ENCODE measurements at regions not wholly inside any gene's neighbourhood (a gene's known extent, or its start where the extent isn't known, plus 50 kb on each side); places are given as distances from the start of the nearest gene placed in this dataset.

GRCh38 chr2:144288438-144288837 is 231.5 kb downstream of the ZEB2 start:
- no peak overlapping the region for H3K4me3 ChIP-seq (ENCODE audit: low read depth in 1 of 3, low read length in 3 of 3)
- no peaks in the 10 kb centered on the region for H3K9me3 ChIP-seq (ENCODE audit: control insufficient read depth in 4 of 4, low read length in 3 of 4)
- DNase-seq (ENCODE audit: low spot score), result no peak
- no peaks in the 10 kb centered on the region for H3K36me3 ChIP-seq (ENCODE audit: control insufficient read depth in 4 of 4, insufficient read depth in 3 of 4, low read depth in 1 of 4, low read length in 3 of 4)
- no peaks in the 10 kb centered on the region for H3K4me1 ChIP-seq (ENCODE audit: control insufficient read depth in 4 of 4, insufficient read depth in 4 of 4, low read length in 3 of 4)
- no peak overlapping the region for H3K27ac ChIP-seq (ENCODE audit: low read depth in 1 of 2, low read length in 2 of 2)
- no peaks in the 10 kb centered on the region for H3K27me3 ChIP-seq (ENCODE audit: control insufficient read depth in 4 of 4, insufficient read depth in 4 of 4, low read length in 3 of 4)
- 89% methylated on average over 3 of the region's 3 CpGs for WGBS
- TF ChIP-seq RXRA (IDR thresholded peaks at IDR 0.05), result no peak
- TF ChIP-seq, protein P1, sequence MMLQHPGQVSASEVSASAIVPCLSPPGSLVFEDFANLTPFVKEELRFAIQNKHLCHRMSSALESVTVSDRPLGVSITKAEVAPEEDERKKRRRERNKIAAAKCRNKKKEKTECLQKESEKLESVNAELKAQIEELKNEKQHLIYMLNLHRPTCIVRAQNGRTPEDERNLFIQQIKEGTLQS (IDR thresholded peaks at IDR 0.05), result no peak
- TF ChIP-seq SP1 (IDR thresholded peaks at IDR 0.05), result no peak
- TF ChIP-seq, protein P2, sequence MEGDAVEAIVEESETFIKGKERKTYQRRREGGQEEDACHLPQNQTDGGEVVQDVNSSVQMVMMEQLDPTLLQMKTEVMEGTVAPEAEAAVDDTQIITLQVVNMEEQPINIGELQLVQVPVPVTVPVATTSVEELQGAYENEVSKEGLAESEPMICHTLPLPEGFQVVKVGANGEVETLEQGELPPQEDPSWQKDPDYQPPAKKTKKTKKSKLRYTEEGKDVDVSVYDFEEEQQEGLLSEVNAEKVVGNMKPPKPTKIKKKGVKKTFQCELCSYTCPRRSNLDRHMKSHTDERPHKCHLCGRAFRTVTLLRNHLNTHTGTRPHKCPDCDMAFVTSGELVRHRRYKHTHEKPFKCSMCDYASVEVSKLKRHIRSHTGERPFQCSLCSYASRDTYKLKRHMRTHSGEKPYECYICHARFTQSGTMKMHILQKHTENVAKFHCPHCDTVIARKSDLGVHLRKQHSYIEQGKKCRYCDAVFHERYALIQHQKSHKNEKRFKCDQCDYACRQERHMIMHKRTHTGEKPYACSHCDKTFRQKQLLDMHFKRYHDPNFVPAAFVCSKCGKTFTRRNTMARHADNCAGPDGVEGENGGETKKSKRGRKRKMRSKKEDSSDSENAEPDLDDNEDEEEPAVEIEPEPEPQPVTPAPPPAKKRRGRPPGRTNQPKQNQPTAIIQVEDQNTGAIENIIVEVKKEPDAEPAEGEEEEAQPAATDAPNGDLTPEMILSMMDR (IDR thresholded peaks at IDR 0.05; ENCODE audit: low read depth, low read length, missing input control), result no peak
- TF ChIP-seq FOXA1 (IDR thresholded peaks at IDR 0.05), result no peak
- TF ChIP-seq HNF4A (conservative IDR thresholded peaks at IDR 0.05), result no peak
- no peak for TF ChIP-seq NR2F2 (IDR thresholded peaks at IDR 0.05)
- no peak for TF ChIP-seq RAD21 (IDR thresholded peaks at IDR 0.05)
- no peak for TF ChIP-seq TAF1 (conservative IDR thresholded peaks at IDR 0.05)
- no peak for TF ChIP-seq HNF4G (IDR thresholded peaks at IDR 0.05)
- TF ChIP-seq, protein P3, sequence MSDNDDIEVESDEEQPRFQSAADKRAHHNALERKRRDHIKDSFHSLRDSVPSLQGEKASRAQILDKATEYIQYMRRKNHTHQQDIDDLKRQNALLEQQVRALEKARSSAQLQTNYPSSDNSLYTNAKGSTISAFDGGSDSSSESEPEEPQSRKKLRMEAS (IDR thresholded peaks at IDR 0.05), result no peak
- no peak for TF ChIP-seq EGR1 (IDR thresholded peaks at IDR 0.05; ENCODE audit: low read depth in 2 of 2)
- H3K9ac ChIP-seq (ENCODE audit: low read depth in 1 of 2, low read length in 2 of 2), result no peak overlapping the region

DNA sequence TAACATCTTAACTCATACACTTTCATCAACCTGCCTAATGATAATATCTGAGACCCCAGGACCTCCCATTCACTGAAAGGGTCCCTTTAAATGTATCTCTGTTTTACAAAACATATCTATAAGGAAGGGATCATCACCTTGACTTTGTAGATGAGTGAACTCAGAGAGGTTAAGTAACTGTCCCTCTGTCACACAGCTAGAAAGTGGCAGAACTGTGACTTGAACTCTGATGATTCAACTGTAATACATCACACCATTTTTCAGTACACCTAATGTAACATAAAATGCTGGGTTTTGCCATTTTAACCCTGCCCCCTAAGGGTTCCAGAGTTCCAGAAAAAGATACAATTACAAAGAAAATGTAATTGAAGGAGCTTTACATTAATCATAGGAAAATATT is 234.6 kb downstream of the ZEB2 start:
- H3K27me3 ChIP-seq (ENCODE audit: control insufficient read depth in 4 of 4, insufficient read depth in 4 of 4, low read length in 3 of 4), result no peaks in the 10 kb centered on the region
- H3K4me3 ChIP-seq (ENCODE audit: low read depth in 1 of 3, low read length in 3 of 3), result no peak overlapping the region
- no peak for TF ChIP-seq HNF4A (conservative IDR thresholded peaks at IDR 0.05)
- TF ChIP-seq, protein P4, sequence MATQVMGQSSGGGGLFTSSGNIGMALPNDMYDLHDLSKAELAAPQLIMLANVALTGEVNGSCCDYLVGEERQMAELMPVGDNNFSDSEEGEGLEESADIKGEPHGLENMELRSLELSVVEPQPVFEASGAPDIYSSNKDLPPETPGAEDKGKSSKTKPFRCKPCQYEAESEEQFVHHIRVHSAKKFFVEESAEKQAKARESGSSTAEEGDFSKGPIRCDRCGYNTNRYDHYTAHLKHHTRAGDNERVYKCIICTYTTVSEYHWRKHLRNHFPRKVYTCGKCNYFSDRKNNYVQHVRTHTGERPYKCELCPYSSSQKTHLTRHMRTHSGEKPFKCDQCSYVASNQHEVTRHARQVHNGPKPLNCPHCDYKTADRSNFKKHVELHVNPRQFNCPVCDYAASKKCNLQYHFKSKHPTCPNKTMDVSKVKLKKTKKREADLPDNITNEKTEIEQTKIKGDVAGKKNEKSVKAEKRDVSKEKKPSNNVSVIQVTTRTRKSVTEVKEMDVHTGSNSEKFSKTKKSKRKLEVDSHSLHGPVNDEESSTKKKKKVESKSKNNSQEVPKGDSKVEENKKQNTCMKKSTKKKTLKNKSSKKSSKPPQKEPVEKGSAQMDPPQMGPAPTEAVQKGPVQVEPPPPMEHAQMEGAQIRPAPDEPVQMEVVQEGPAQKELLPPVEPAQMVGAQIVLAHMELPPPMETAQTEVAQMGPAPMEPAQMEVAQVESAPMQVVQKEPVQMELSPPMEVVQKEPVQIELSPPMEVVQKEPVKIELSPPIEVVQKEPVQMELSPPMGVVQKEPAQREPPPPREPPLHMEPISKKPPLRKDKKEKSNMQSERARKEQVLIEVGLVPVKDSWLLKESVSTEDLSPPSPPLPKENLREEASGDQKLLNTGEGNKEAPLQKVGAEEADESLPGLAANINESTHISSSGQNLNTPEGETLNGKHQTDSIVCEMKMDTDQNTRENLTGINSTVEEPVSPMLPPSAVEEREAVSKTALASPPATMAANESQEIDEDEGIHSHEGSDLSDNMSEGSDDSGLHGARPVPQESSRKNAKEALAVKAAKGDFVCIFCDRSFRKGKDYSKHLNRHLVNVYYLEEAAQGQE (IDR thresholded peaks at IDR 0.05), result no peak
- TF ChIP-seq, protein P2 (IDR thresholded peaks at IDR 0.05; ENCODE audit: low read depth, low read length, missing input control), result no peak
- H3K9ac ChIP-seq (ENCODE audit: low read depth in 1 of 2, low read length in 2 of 2), result no peak overlapping the region
- DNase-seq (ENCODE audit: low spot score), result no peak
- no peaks in the 10 kb centered on the region for H3K36me3 ChIP-seq (ENCODE audit: control insufficient read depth in 4 of 4, insufficient read depth in 3 of 4, low read depth in 1 of 4, low read length in 3 of 4)
- no peak overlapping the region for H3K27ac ChIP-seq (ENCODE audit: low read depth in 1 of 2, low read length in 2 of 2)
- H3K9me3 ChIP-seq (ENCODE audit: control insufficient read depth in 4 of 4, low read length in 3 of 4), result no peaks in the 10 kb centered on the region
- no peaks in the 10 kb centered on the region for H3K4me1 ChIP-seq (ENCODE audit: control insufficient read depth in 4 of 4, insufficient read depth in 4 of 4, low read length in 3 of 4)
